HepG2 (cell line): ENCODE measurements at regions not wholly inside any gene's neighbourhood (a gene's known extent, or its start where the extent isn't known, plus 50 kb on each side); places are given as distances from the start of the nearest gene placed in this dataset.

ENCODE experiments used
- ARID2 ChIP-seq: sonication (generic); formaldehyde crosslinking; IDR thresholded peaks from 2 replicates; pipeline ENCODE4 v1.8.1; 2022; ENCODE audit warnings: mild to moderate bottlenecking, missing genetic modification reagents, borderline replicate concordance
- DNMT3B ChIP-seq: conservative IDR thresholded peaks from 2 replicates; pipeline ENCODE4 v1.6.1; 2016; ENCODE audit warnings: missing biosample characterization, control low read depth
- ISL2 ChIP-seq: sonication (generic); formaldehyde crosslinking; IDR thresholded peaks from 2 replicates; pipeline ENCODE4 v1.5.0; 2020; ENCODE audit warnings: missing genetic modification reagents
- POLR2A ChIP-seq, 2 experiments: IDR thresholded peaks; 2 replicates each; pipeline ENCODE4 v1.6.1; 2011; ENCODE audit warnings: low read depth in 2 of 2, low read length in 2 of 2, mild to moderate bottlenecking in 1 of 2, moderate library complexity in 1 of 2; ENCODE audit not compliant: insufficient read depth in 1 of 2
- RAD21 ChIP-seq: fragments of 450-650 bp; formaldehyde crosslinking; IDR thresholded peaks from 2 replicates; pipeline ENCODE4 v1.5.0; 2020; ENCODE audit warnings: mild to moderate bottlenecking
- YY1 ChIP-seq: IDR thresholded peaks from 2 replicates; pipeline ENCODE4 v1.6.1; 2011; ENCODE audit warnings: low read length, low read depth, moderate library complexity, mild to moderate bottlenecking; ENCODE audit not compliant: insufficient read depth, insufficient replicate concordance
- ZFP91 ChIP-seq: sonication (generic); formaldehyde crosslinking; IDR thresholded peaks from 2 replicates; pipeline ENCODE4 v1.9.0; 2022; ENCODE audit warnings: missing genetic modification reagents, mild to moderate bottlenecking, borderline replicate concordance
- ZNF3 ChIP-seq: IDR thresholded peaks from 2 replicates; pipeline ENCODE4 v1.7.0; 2017; ENCODE audit warnings: inconsistent platforms
- ZNF362 ChIP-seq: sonication (generic); formaldehyde crosslinking; IDR thresholded peaks from 2 replicates; pipeline ENCODE4 v1.4.0; 2020; ENCODE audit warnings: missing genetic modification reagents, mild to moderate bottlenecking, borderline replicate concordance
- ZNF558 ChIP-seq: sonication (generic); formaldehyde crosslinking; IDR thresholded peaks from 2 replicates; pipeline ENCODE4 v1.9.0; 2022; ENCODE audit warnings: mild to moderate bottlenecking, missing genetic modification reagents, borderline replicate concordance
- ZNF577 ChIP-seq: sonication (generic); formaldehyde crosslinking; IDR thresholded peaks from 2 replicates; pipeline ENCODE4 v1.4.0; 2020; ENCODE audit warnings: mild to moderate bottlenecking, low read depth, missing genetic modification reagents, borderline replicate concordance
- ZNF670 ChIP-seq: sonication (generic); formaldehyde crosslinking; IDR thresholded peaks from 2 replicates; pipeline ENCODE4 v1.8.0; 2022; ENCODE audit warnings: mild to moderate bottlenecking, missing genetic modification reagents, borderline replicate concordance
- ZNF780A ChIP-seq: sonication (generic); formaldehyde crosslinking; IDR thresholded peaks from 2 replicates; pipeline ENCODE4 v1.8.0; 2022; ENCODE audit warnings: mild to moderate bottlenecking, missing genetic modification reagents, moderate library complexity
- TF ChIP-seq, protein P1 (sequence below): sonication (generic); formaldehyde crosslinking; IDR thresholded peaks from 2 replicates; pipeline ENCODE4 v1.5.0; 2020; ENCODE audit warnings: mild to moderate bottlenecking, missing genetic modification reagents, moderate library complexity

GRCh38 chr4:134388351-134388750 lies 186.8 kb upstream of the PABPC4L start:
- no peak for TF ChIP-seq ZNF670 (CRISPR knock-in tag)
- TF ChIP-seq ARID2 (CRISPR knock-in tag): no peak
- TF ChIP-seq, protein P1, sequence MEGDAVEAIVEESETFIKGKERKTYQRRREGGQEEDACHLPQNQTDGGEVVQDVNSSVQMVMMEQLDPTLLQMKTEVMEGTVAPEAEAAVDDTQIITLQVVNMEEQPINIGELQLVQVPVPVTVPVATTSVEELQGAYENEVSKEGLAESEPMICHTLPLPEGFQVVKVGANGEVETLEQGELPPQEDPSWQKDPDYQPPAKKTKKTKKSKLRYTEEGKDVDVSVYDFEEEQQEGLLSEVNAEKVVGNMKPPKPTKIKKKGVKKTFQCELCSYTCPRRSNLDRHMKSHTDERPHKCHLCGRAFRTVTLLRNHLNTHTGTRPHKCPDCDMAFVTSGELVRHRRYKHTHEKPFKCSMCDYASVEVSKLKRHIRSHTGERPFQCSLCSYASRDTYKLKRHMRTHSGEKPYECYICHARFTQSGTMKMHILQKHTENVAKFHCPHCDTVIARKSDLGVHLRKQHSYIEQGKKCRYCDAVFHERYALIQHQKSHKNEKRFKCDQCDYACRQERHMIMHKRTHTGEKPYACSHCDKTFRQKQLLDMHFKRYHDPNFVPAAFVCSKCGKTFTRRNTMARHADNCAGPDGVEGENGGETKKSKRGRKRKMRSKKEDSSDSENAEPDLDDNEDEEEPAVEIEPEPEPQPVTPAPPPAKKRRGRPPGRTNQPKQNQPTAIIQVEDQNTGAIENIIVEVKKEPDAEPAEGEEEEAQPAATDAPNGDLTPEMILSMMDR (CRISPR knock-in tag): no peak
- TF ChIP-seq ISL2: no peak
- TF ChIP-seq ZFP91 (CRISPR knock-in tag): no peak
- no peak for TF ChIP-seq ZNF362 (CRISPR knock-in tag)
- no peak for TF ChIP-seq RAD21 (CRISPR knock-in tag)
- TF ChIP-seq ZNF577 (CRISPR knock-in tag): no peak
- TF ChIP-seq ZNF558 (CRISPR knock-in tag): no peak
- TF ChIP-seq DNMT3B (CRISPR knock-in tag): no peak
- no peak for TF ChIP-seq YY1
- TF ChIP-seq POLR2A (IDR thresholded peaks at IDR 0.05; ENCODE audit: insufficient read depth in 1 of 2, low read depth in 2 of 2, low read length in 2 of 2): no peak
- no peak for TF ChIP-seq ZNF780A
- no peak for TF ChIP-seq ZNF3 (CRISPR knock-in tag)
